GM12878 (cell line): ENCODE measurements at regions not wholly inside any gene's neighbourhood (a gene's known extent, or its start where the extent isn't known, plus 50 kb on each side); places are given as distances from the start of the nearest gene placed in this dataset.

Experiments used
- ATAC-seq: fragments of 200-7000 bp; cut with Tn5 transposase; 3 replicates; pipeline ENCODE4 v1.9.1; 2020; ENCODE audit warnings: mild to moderate bottlenecking, moderate library complexity
- BruUV-seq: library from RNA; stranded (reverse); fragments of 400-500 nt; replicated peaks from 2 replicates; lab custom pipeline; 2021; lab: Mats Ljungman, UMichigan
- CTCF ChIA-PET: fragments of 300-600 bp; sonication (Branson Sonifier 250); formaldehyde crosslinking; extraction: SDS; loops from one replicate; lab custom pipeline; 2021; ENCODE audit warnings: inconsistent platforms; lab: Yijun Ruan, JAX
- POLR2A ChIA-PET: fragments of 350-600 bp; formaldehyde crosslinking; extraction: SDS; loops from one replicate; lab custom pipeline; 2021; ENCODE audit warnings: inconsistent platforms; lab: Charles Lee
- RAD21 ChIA-PET: fragments of 300-600 bp; sonication (Branson Sonifier 250); formaldehyde crosslinking; loops from one replicate; lab custom pipeline; 2023; ENCODE audit warnings: antibody characterized with exemption; ENCODE audit not compliant: unreplicated experiment; lab: Charles Lee
- SMC1A ChIA-PET: fragments of 300-600 bp; sonication (Branson Sonifier 250); formaldehyde crosslinking; loops from one replicate; lab custom pipeline; 2023; ENCODE audit not compliant: unreplicated experiment, uncharacterized antibody; lab: Charles Lee
- DNase-seq: peaks from one replicate; pipeline ENCODE4 v3.0.0-alpha.2; 2011; ENCODE audit warnings: low read depth, low spot score
- FAIRE-seq: peaks from 3 replicates; lab custom pipeline; 2011; peaks lifted over from hg19 to GRCh38; lab: Jason Lieb, UNC
- H2AFZ ChIP-seq: 2 replicates; pipeline ENCODE4 v1.6.0; 2011; ENCODE audit warnings: low read depth, low read length, control low read depth; ENCODE audit not compliant: control insufficient read depth
- H3K27ac ChIP-seq: 2 replicates; pipeline ENCODE4 v1.5.1; 2011; ENCODE audit warnings: control low read depth; ENCODE audit not compliant: control insufficient read depth, insufficient read depth
- H3K27me3 ChIP-seq, 2 experiments: replicated peaks in 1 of 2; 2 replicates each; pipeline versions ENCODE4 v1.6.0 to v1.6.1; 2011; ENCODE audit warnings: low read length in 1 of 2; ENCODE audit not compliant: control insufficient read depth in 2 of 2, insufficient read depth in 2 of 2
- H3K36me3 ChIP-seq, 2 experiments: 2 replicates each; pipeline ENCODE4 v1.5.1; 2011; ENCODE audit warnings: low read length in 1 of 2; ENCODE audit not compliant: control insufficient read depth in 2 of 2, insufficient read depth in 2 of 2
- H3K4me1 ChIP-seq: 2 replicates; pipeline ENCODE4 v1.6.1; 2011; ENCODE audit warnings: mild to moderate bottlenecking, low read length, moderate library complexity, mixed read lengths; ENCODE audit not compliant: control insufficient read depth, insufficient read depth
- H3K4me2 ChIP-seq: 2 replicates; pipeline ENCODE4 v1.6.0; 2011; ENCODE audit warnings: control low read depth; ENCODE audit not compliant: control insufficient read depth, insufficient read depth
- H3K4me3 ChIP-seq: fragments of 200-600 bp; sonication (generic); 2 replicates; pipeline ENCODE4 v1.5.1; 2016
- H3K79me2 ChIP-seq: 2 replicates; pipeline ENCODE4 v1.6.0; 2011; ENCODE audit warnings: low read length; ENCODE audit not compliant: control insufficient read depth, insufficient read depth
- H3K9ac ChIP-seq: 2 replicates; pipeline ENCODE4 v1.8.0; 2011; ENCODE audit warnings: low read length, control low read depth, mixed read lengths; ENCODE audit not compliant: control insufficient read depth, insufficient read depth
- H3K9me3 ChIP-seq: replicated peaks from 3 replicates; pipeline ENCODE4 v1.5.1; 2011; ENCODE audit warnings: mild to moderate bottlenecking, low read length; ENCODE audit not compliant: control insufficient read depth, insufficient read depth
- H4K20me1 ChIP-seq: 2 replicates; pipeline ENCODE4 v1.6.0; 2011; ENCODE audit not compliant: control insufficient read depth, insufficient read depth
- ATF2 ChIP-seq: IDR thresholded peaks from 2 replicates; pipeline ENCODE4 v1.6.1; 2012; ENCODE audit warnings: low read length, inconsistent platforms
- CTCF ChIP-seq, 3 experiments: IDR thresholded peaks in 2 of 3; conservative IDR thresholded peaks in 1 of 3; 2 replicates each; pipeline ENCODE4 v1.5.1; 2011; ENCODE audit warnings: low read depth in 3 of 3, low read length in 3 of 3, mild to moderate bottlenecking in 3 of 3, control low read depth in 2 of 3, moderate library complexity in 2 of 3, inconsistent platforms in 1 of 3, mixed read lengths in 1 of 3; ENCODE audit not compliant: control insufficient read depth in 2 of 3, insufficient read depth in 1 of 3; ENCODE audit errors: extremely low read depth in 1 of 3
- FOXM1 ChIP-seq: IDR thresholded peaks from 2 replicates; pipeline ENCODE4 v1.6.1; 2012; ENCODE audit warnings: low read depth, mild to moderate bottlenecking, inconsistent platforms, low read length, moderate library complexity
- HDGF ChIP-seq: fragments of 450-650 bp; IDR thresholded peaks from 2 replicates; pipeline ENCODE4 v1.6.1; 2016; ENCODE audit warnings: antibody characterized with exemption
- IRF4 ChIP-seq: IDR thresholded peaks from 2 replicates; pipeline ENCODE4 v1.6.1; 2011; ENCODE audit warnings: low read depth, low read length
- JUNB ChIP-seq: IDR thresholded peaks from 2 replicates; pipeline ENCODE4 v1.6.1; 2016; ENCODE audit warnings: antibody characterized with exemption, mild to moderate bottlenecking
- KAT2A ChIP-seq: conservative IDR thresholded peaks from 2 replicates; pipeline ENCODE4 v1.6.1; 2011; ENCODE audit warnings: low read depth, low read length; ENCODE audit not compliant: control insufficient read depth
- KDM1A ChIP-seq: fragments of 200-600 bp; sonication (generic); IDR thresholded peaks from 2 replicates; pipeline ENCODE4 v1.6.1; 2016; ENCODE audit warnings: borderline replicate concordance
- MAX ChIP-seq: IDR thresholded peaks from 2 replicates; pipeline ENCODE4 v1.6.1; 2012; ENCODE audit warnings: low read depth, low read length, improper control_type of control experiment
- MTA3 ChIP-seq: IDR thresholded peaks from 2 replicates; pipeline ENCODE4 v1.6.1; 2012; ENCODE audit warnings: low read length, inconsistent platforms, borderline replicate concordance
- PML ChIP-seq: IDR thresholded peaks from 2 replicates; pipeline ENCODE4 v1.6.1; 2012; ENCODE audit warnings: low read length, inconsistent platforms
- POLR2AphosphoS5 ChIP-seq: IDR thresholded peaks from 2 replicates; pipeline ENCODE4 v1.6.1; 2011; ENCODE audit warnings: mild to moderate bottlenecking, low read length, inconsistent platforms
- RB1 ChIP-seq: fragments of 450-650 bp; formaldehyde crosslinking; IDR thresholded peaks from 2 replicates; pipeline ENCODE4 v1.6.1; 2017; ENCODE audit warnings: mild to moderate bottlenecking, borderline replicate concordance
- SKIL ChIP-seq: fragments of 450-650 bp; IDR thresholded peaks from 2 replicates; pipeline ENCODE4 v1.6.1; 2017; ENCODE audit warnings: mild to moderate bottlenecking, low read depth, inconsistent platforms; ENCODE audit not compliant: poor library complexity, severe bottlenecking
- STAT3 ChIP-seq: IDR thresholded peaks from 2 replicates; pipeline ENCODE4 v1.6.1; 2011; ENCODE audit warnings: low read depth, low read length, improper control_type of control experiment
- ZNF274 ChIP-seq: IDR thresholded peaks from one replicate; pipeline ENCODE4 v1.8.0; 2011; ENCODE audit not compliant: insufficient read length, insufficient read depth
- WGBS: methylation state at CpG from one replicate; pipeline ENCODE4 v1.1.6; 2016; ENCODE audit warnings: low lambda C conversion rate; ENCODE audit not compliant: insufficient replicate concordance, insufficient coverage; ENCODE audit errors: missing lambda C conversion rate; 5-methylcytosine and 5-hydroxymethylcytosine counted together
- in situ Hi-C: fragments of 300-500 bp; cut with MboI; formaldehyde crosslinking; loops from 9 replicates; pipeline ENCODE4 v1.14.3; 2018; ENCODE audit warnings: mixed read lengths
- intact Hi-C: fragments of 100-400 bp; cut with micrococcal nuclease; formaldehyde crosslinking; loops from one replicate; pipeline ENCODE4 v1.14.2; 2022; ENCODE audit not compliant: unreplicated experiment

- POLR2A ChIA-PET: no interaction called here
- no peak for ATAC-seq
Measured at GRCh38 chr5:10023494-10023893, 226.2 kb downstream of the ATPSCKMT start.

More at GRCh38 chr5:10023494-10023893, 226.2 kb downstream of the ATPSCKMT start:
- RAD21 ChIA-PET: no interaction called here
- no peak overlapping the region for H3K9ac ChIP-seq
- intact Hi-C loops: no loop called here
- no peak overlapping the region for H3K27ac ChIP-seq
- no peak overlapping the region for H3K4me3 ChIP-seq
- no peaks in the 10 kb centered on the region for H3K79me2 ChIP-seq
- no peaks in the 10 kb centered on the region for H3K4me1 ChIP-seq
- DNase-seq: no peak
- H3K9me3 ChIP-seq: no peaks in the 10 kb centered on the region
- H2AFZ ChIP-seq: no peak overlapping the region
- no TSS peak for BruUV-seq
- in situ Hi-C loops: no loop called here
- no peaks in the 10 kb centered on the region for H3K27me3 ChIP-seq
- SMC1A ChIA-PET: no interaction called here
- no peak for TF ChIP-seq MTA3
- TF ChIP-seq HDGF: no peak
- TF ChIP-seq RB1: no peak
- no peak for TF ChIP-seq STAT3
- no peak for TF ChIP-seq PML
- TF ChIP-seq KDM1A: no peak
- TF ChIP-seq JUNB: no peak
- TF ChIP-seq SKIL: no peak
- no peak for TF ChIP-seq ZNF274
- TF ChIP-seq IRF4: no peak
- no peak for TF ChIP-seq POLR2AphosphoS5
- TF ChIP-seq KAT2A: no peak
- TF ChIP-seq MAX: no peak
- no peak for TF ChIP-seq FOXM1
- no peak for TF ChIP-seq CTCF (IDR thresholded peaks at IDR 0.05 in 2 of 3, conservative IDR thresholded peaks at IDR 0.05 in 1 of 3; ENCODE audit: control insufficient read depth in 2 of 3, extremely low read depth in 1 of 3, insufficient read depth in 1 of 3, low read depth in 3 of 3, low read length in 3 of 3)
- TF ChIP-seq ATF2: no peak
- CTCF ChIA-PET: no interaction called here
- no peak overlapping the region for H3K4me2 ChIP-seq
- FAIRE-seq: no peak
- H4K20me1 ChIP-seq: no peaks in the 10 kb centered on the region
- H3K36me3 ChIP-seq: no peaks in the 10 kb centered on the region
- 34% methylated on average over 3 of the region's 3 CpGs for WGBS
